HCT116 (cell line): ENCODE measurements at regions not wholly inside any gene's neighbourhood (a gene's known extent, or its start where the extent isn't known, plus 50 kb on each side); places are given as distances from the start of the nearest gene placed in this dataset.

ENCODE experiments used
- ATAC-seq: fragments of 200-7000 bp; cut with Tn5 transposase; 2 replicates; pipeline ENCODE4 v1.9.1; 2020; ENCODE audit warnings: mild to moderate bottlenecking, moderate library complexity
- BruUV-seq: library from RNA; stranded (reverse); fragments of 400-500 nt; replicated peaks from 2 replicates; lab custom pipeline; 2021; lab: Mats Ljungman, UMichigan
- CTCF ChIA-PET: fragments of 300-600 bp; sonication (Branson Sonifier 250); formaldehyde crosslinking; loops from one replicate; lab custom pipeline; 2021; ENCODE audit warnings: antibody characterized with exemption; lab: Charles Lee
- POLR2A ChIA-PET: fragments of 300-600, 350-600 bp; sonication (Branson Sonifier 250); formaldehyde crosslinking; loops from one replicate; lab custom pipeline; 2021; ENCODE audit warnings: antibody characterized with exemption; lab: Charles Lee
- RAD21 ChIA-PET, 2 experiments: fragments of 300-600 bp; sonication (Branson Sonifier 250); formaldehyde crosslinking; loops; one replicate each; lab custom pipeline; 2023; ENCODE audit warnings: low total read pairs in 2 of 2; ENCODE audit not compliant: uncharacterized antibody in 2 of 2, unreplicated experiment in 2 of 2, low non-redundant PET in 1 of 2; lab: Charles Lee
- DNase-seq: peaks from one replicate; pipeline ENCODE4 v3.0.0-alpha.2; 2010; ENCODE audit warnings: low read depth, low spot score
- H2AFZ ChIP-seq: fragments of 200-600 bp; shearing (Covaris generic), sonication (generic); 2 replicates; pipeline ENCODE4 v1.6.1; 2017; ENCODE audit warnings: low read depth, mixed run types, mixed read lengths, antibody characterized with exemption, low read length; ENCODE audit not compliant: poor library complexity, severe bottlenecking
- H3K27ac ChIP-seq: 2 replicates; pipeline ENCODE4 v1.5.1; 2012; ENCODE audit warnings: low read depth, low read length
- H3K27me3 ChIP-seq: fragments of 200-600 bp; sonication (generic); 2 replicates; pipeline ENCODE4 v1.6.1; 2016; ENCODE audit warnings: mixed run types, low read length, mixed read lengths; ENCODE audit not compliant: insufficient read depth
- H3K36me3 ChIP-seq, 2 experiments: fragments of 200-500 bp in 1 of 2; fragments of 200-600 bp in 1 of 2; sonication (Bioruptor generic) in 1 of 2; sonication (generic) in 1 of 2; 2 replicates each; pipeline versions ENCODE4 v1.5.1 to v1.6.1; 2014 to 2016; ENCODE audit warnings: low read length in 2 of 2, inconsistent platforms in 1 of 2, mixed read lengths in 1 of 2, mixed run types in 1 of 2; ENCODE audit not compliant: insufficient read depth in 2 of 2, control insufficient read depth in 1 of 2
- H3K4me1 ChIP-seq, 2 experiments: fragments of 200-600 bp in 1 of 2; sonication (generic) in 1 of 2; 2 replicates each; pipeline versions ENCODE4 v1.5.1 to v1.6.1; 2012 to 2017; ENCODE audit warnings: low read length in 2 of 2, inconsistent platforms in 1 of 2, mild to moderate bottlenecking in 1 of 2, mixed read lengths in 1 of 2, mixed run types in 1 of 2, moderate library complexity in 1 of 2; ENCODE audit not compliant: insufficient read depth in 2 of 2, control insufficient read depth in 1 of 2
- H3K4me2 ChIP-seq: fragments of 200-600 bp; sonication (generic); 2 replicates; pipeline ENCODE4 v1.6.1; 2017; ENCODE audit warnings: mixed run types, low read length, mixed read lengths
- H3K4me3 ChIP-seq, 2 experiments: fragments of 200-600 bp in 1 of 2; sonication (generic) in 1 of 2; replicated peaks in 1 of 2; 2 replicates each; pipeline ENCODE4 v1.5.1; 2011 to 2016; ENCODE audit warnings: low read length in 2 of 2, control low read depth in 1 of 2, low read depth in 1 of 2, mild to moderate bottlenecking in 1 of 2, mixed read lengths in 1 of 2, mixed run types in 1 of 2
- H3K79me2 ChIP-seq: fragments of 200-600 bp; sonication (generic); 2 replicates; pipeline ENCODE4 v1.6.1; 2017; ENCODE audit warnings: mild to moderate bottlenecking, mixed run types, low read length, moderate library complexity, mixed read lengths; ENCODE audit not compliant: insufficient read depth
- H3K9ac ChIP-seq: fragments of 200-600 bp; sonication (generic); 2 replicates; pipeline ENCODE4 v1.6.1; 2016; ENCODE audit warnings: low read length, mixed read lengths
- H3K9me2 ChIP-seq: fragments of 200-600 bp; sonication (generic), shearing (Covaris generic); 2 replicates; pipeline ENCODE4 v1.6.1; 2017; ENCODE audit warnings: mixed run types, mild to moderate bottlenecking, moderate library complexity; ENCODE audit not compliant: insufficient read depth
- H3K9me3 ChIP-seq, 2 experiments: fragments of 200-500 bp in 1 of 2; fragments of 200-600 bp in 1 of 2; sonication (Bioruptor generic) in 1 of 2; sonication (generic) in 1 of 2; 2 replicates each; pipeline ENCODE4 v1.6.1; 2014 to 2017; ENCODE audit warnings: low read length in 2 of 2, mixed read lengths in 2 of 2, inconsistent platforms in 1 of 2, low read depth in 1 of 2, mild to moderate bottlenecking in 1 of 2, mixed run types in 1 of 2, moderate library complexity in 1 of 2; ENCODE audit not compliant: control insufficient read depth in 1 of 2, insufficient read depth in 1 of 2
- H4K20me1 ChIP-seq: fragments of 200-600 bp; sonication (generic), shearing (Covaris generic); 2 replicates; pipeline ENCODE4 v1.6.1; 2017; ENCODE audit warnings: mixed run types, mild to moderate bottlenecking, moderate library complexity; ENCODE audit not compliant: insufficient read depth
- ATF3 ChIP-seq: IDR thresholded peaks from 2 replicates; pipeline ENCODE4 v1.6.1; 2012
- CBX3 ChIP-seq: IDR thresholded peaks from 2 replicates; pipeline ENCODE4 v1.6.1; 2012; ENCODE audit warnings: low read depth
- CEBPB ChIP-seq: IDR thresholded peaks from 2 replicates; pipeline ENCODE4 v1.6.1; 2012; ENCODE audit warnings: low read depth
- ELF1 ChIP-seq: IDR thresholded peaks from 2 replicates; pipeline ENCODE4 v1.6.1; 2012; ENCODE audit warnings: low read depth, borderline replicate concordance
- EZH2 ChIP-seq: fragments of 200-600 bp; sonication (generic); IDR thresholded peaks from 2 replicates; pipeline ENCODE4 v1.6.1; 2017; ENCODE audit warnings: antibody characterized with exemption, mixed run types
- EZH2phosphoT487 ChIP-seq: fragments of 200-600 bp; IDR thresholded peaks from 2 replicates; pipeline ENCODE4 v1.6.1; 2018; ENCODE audit warnings: antibody characterized with exemption, borderline replicate concordance
- JUND ChIP-seq: IDR thresholded peaks from 2 replicates; pipeline ENCODE4 v1.6.1; 2012
- RAD21 ChIP-seq: IDR thresholded peaks from 2 replicates; pipeline ENCODE4 v1.6.1; 2012; ENCODE audit warnings: low read depth, mild to moderate bottlenecking
- SRF ChIP-seq: IDR thresholded peaks from 2 replicates; pipeline ENCODE4 v1.6.1; 2012; ENCODE audit warnings: low read depth
- TCF7L2 ChIP-seq: IDR thresholded peaks from 2 replicates; pipeline ENCODE4 v1.7.0; 2011; ENCODE audit warnings: borderline replicate concordance, inconsistent platforms; ENCODE audit not compliant: insufficient read depth, insufficient read length; ENCODE audit errors: extremely low read depth
- ZBTB33 ChIP-seq: IDR thresholded peaks from 2 replicates; pipeline ENCODE4 v1.6.1; 2011; ENCODE audit warnings: mild to moderate bottlenecking, low read length, moderate library complexity; ENCODE audit not compliant: insufficient replicate concordance; ENCODE audit errors: extremely low read depth
- ZFX ChIP-seq: fragments of 450-650 bp; IDR thresholded peaks from 2 replicates; pipeline ENCODE4 v1.6.1; 2017
- intact Hi-C: fragments of 100-400 bp; cut with micrococcal nuclease; formaldehyde crosslinking; loops from 2 replicates; pipeline ENCODE4 v1.10.0; 2022

DNA sequence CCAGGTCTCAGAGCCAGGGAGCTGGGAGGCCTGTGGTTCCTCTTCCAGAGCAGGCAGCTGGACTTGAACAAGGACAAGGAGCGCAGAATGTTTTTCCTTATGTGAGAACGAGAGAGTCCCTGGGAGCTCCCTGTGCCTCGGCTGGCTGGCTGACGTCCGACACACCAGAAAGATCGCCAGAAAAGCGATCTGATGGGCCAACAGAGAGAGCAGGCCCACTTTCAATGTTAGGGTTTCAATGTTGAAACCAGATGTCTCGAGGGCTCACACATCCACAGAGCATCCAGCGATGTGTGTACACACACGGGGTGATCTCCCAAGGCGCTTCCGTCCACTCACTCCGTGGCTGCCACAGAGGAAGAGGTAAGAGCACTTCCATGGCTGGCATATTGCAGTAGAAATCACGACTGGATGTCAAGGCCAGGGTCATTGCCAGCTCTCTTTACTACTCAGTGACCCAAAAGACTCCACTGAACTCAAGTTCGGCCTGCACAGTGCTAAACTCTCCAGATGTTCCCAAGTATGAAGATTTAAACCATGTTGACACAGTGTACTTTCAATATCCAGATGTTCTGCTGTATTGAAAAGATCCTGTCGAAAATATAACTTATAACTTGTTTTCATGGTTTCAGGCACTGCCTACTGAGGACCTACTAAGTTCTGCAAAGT lies 70.8 kb upstream of the FOXC1 start:
- no peak for DNase-seq
- Histone ChIP-seq H3K4me1 (peaks cover 0 to 8% of the 10 kb centered on the region in 2 experiments; a peak in 2 of 4 replicates), H3K36me3 (no peaks in the 10 kb centered on the region), H3K9me2 (no peaks in the 10 kb centered on the region)
- no peak for TF ChIP-seq RAD21
- no peak for TF ChIP-seq ZFX
- TF ChIP-seq JUND = no peak
- TF ChIP-seq SRF = no peak
- TF ChIP-seq ATF3 = no peak
- TF ChIP-seq TCF7L2 = no peak
- no peak for TF ChIP-seq CEBPB
- TF ChIP-seq, all 23 proteins: peak for 0
- H3K4me3 ChIP-seq = no peak overlapping the region
- BruUV-seq = no TSS peak
- H3K9me3 ChIP-seq = no peaks in the 10 kb centered on the region
- ChIA-PET RAD21 (no interaction called here), POLR2A (no interaction called here), CTCF (no interaction called here)
- H2AFZ ChIP-seq = no peak overlapping the region
- H3K27me3 ChIP-seq = no peaks in the 10 kb centered on the region
- H3K9ac ChIP-seq = no peak overlapping the region
- no peak for ATAC-seq
- H4K20me1 ChIP-seq = no peaks in the 10 kb centered on the region
- intact Hi-C loops = no loop called here
- H3K4me2 ChIP-seq = no peak overlapping the region
- H3K27ac ChIP-seq = no peak overlapping the region
- no peaks in the 10 kb centered on the region for H3K79me2 ChIP-seq

- ChIA-PET RAD21 (no interaction called here), POLR2A (no interaction called here), CTCF (no interaction called here)
- Histone ChIP-seq H3K36me3 (no peaks in the 10 kb centered on the region), H3K4me3 (no peak overlapping the region), H3K4me1 (no peaks in the 10 kb centered on the region), H3K4me2 (no peak overlapping the region), H4K20me1 (no peaks in the 10 kb centered on the region), H3K9ac (no peak overlapping the region), H3K9me2 (no peaks in the 10 kb centered on the region), H3K79me2 (no peaks in the 10 kb centered on the region), H3K27me3 (no peaks in the 10 kb centered on the region), H2AFZ (no peak overlapping the region), H3K9me3 (no peaks in the 10 kb centered on the region), H3K27ac (no peak overlapping the region)
- intact Hi-C loops = no loop called here
- ATAC-seq (no peak), DNase-seq (no peak)
- no TSS peak for BruUV-seq
- TF ChIP-seq ELF1 = no peak
- TF ChIP-seq EZH2 = no peak
- TF ChIP-seq EZH2phosphoT487 = no peak
- no peak for TF ChIP-seq ZBTB33
- no peak for TF ChIP-seq CBX3
- no peak for TF ChIP-seq ZFX
- no peak for TF ChIP-seq SRF
Observed at GRCh38 chr6:1540864-1541521, 68.7 kb upstream of the FOXC1 start.
